Neural progenitor cell (in vitro differentiated cells): ENCODE measurements at regions not wholly inside any gene's neighbourhood (a gene's known extent, or its start where the extent isn't known, plus 50 kb on each side); places are given as distances from the start of the nearest gene placed in this dataset.

Experiments used
- DNase-seq: peaks from one replicate; pipeline ENCODE4 v3.0.0-alpha.2; 2016; ENCODE audit warnings: low spot score
- H2AFZ ChIP-seq: fragments of 200-600 bp; sonication (generic); replicated peaks from 2 replicates; pipeline ENCODE4 v1.6.1; 2016; ENCODE audit warnings: antibody characterized with exemption
- H3F3A ChIP-seq: fragments of 200-600 bp; sonication (generic); 2 replicates; pipeline ENCODE4 v1.6.1; 2016; ENCODE audit warnings: antibody characterized with exemption, low read depth
- H3K27ac ChIP-seq: fragments of 200-600 bp; sonication (generic); 2 replicates; pipeline ENCODE4 v1.5.1; 2016; ENCODE audit warnings: mild to moderate bottlenecking
- H3K27me3 ChIP-seq: fragments of 200-600 bp; sonication (generic); 2 replicates; pipeline ENCODE4 v1.6.1; 2016; ENCODE audit warnings: mild to moderate bottlenecking, moderate library complexity
- H3K36me3 ChIP-seq: fragments of 200-600 bp; sonication (generic); 2 replicates; pipeline ENCODE4 v1.5.1; 2016
- H3K4me1 ChIP-seq: fragments of 200-600 bp; sonication (generic); 2 replicates; pipeline ENCODE4 v1.6.1; 2016; ENCODE audit warnings: mixed run types
- H3K4me2 ChIP-seq: fragments of 200-600 bp; sonication (generic); 2 replicates; pipeline ENCODE4 v1.6.1; 2016
- H3K4me3 ChIP-seq: fragments of 200-600 bp; sonication (generic); 2 replicates; pipeline ENCODE4 v1.5.1; 2016
- H3K79me2 ChIP-seq: fragments of 200-600 bp; sonication (generic); 2 replicates; pipeline ENCODE4 v1.6.1; 2016; ENCODE audit warnings: low read depth
- H3K9ac ChIP-seq: fragments of 200-600 bp; sonication (generic); 2 replicates; pipeline ENCODE4 v1.6.1; 2016
- H3K9me3 ChIP-seq: fragments of 200-600 bp; sonication (generic); 2 replicates; pipeline ENCODE4 v1.5.1; 2016; ENCODE audit warnings: low read depth
- H4K20me1 ChIP-seq: fragments of 200-600 bp; sonication (generic); 2 replicates; pipeline ENCODE4 v1.6.1; 2016; ENCODE audit warnings: low read depth
- H3K27ac Mint-ChIP-seq: 3 replicates; pipeline ENCODE4 v1.8.0; 2021; ENCODE audit warnings: mixed read lengths
- H3K27me3 Mint-ChIP-seq: 2 replicates; pipeline ENCODE4 v1.8.0; 2022; ENCODE audit warnings: low read depth, mild to moderate bottlenecking, inconsistent platforms, moderate library complexity, mixed read lengths; ENCODE audit not compliant: insufficient read depth
- H3K36me3 Mint-ChIP-seq: 3 replicates; pipeline ENCODE4 v1.8.0; 2021; ENCODE audit warnings: mixed read lengths
- H3K4me1 Mint-ChIP-seq: 3 replicates; pipeline ENCODE4 v1.8.0; 2021; ENCODE audit warnings: mixed read lengths
- H3K4me3 Mint-ChIP-seq: 3 replicates; pipeline ENCODE4 v1.8.0; 2021; ENCODE audit warnings: mild to moderate bottlenecking, moderate library complexity, mixed read lengths
- H3K9me3 Mint-ChIP-seq: 3 replicates; pipeline ENCODE4 v1.8.0; 2020; ENCODE audit warnings: mixed read lengths
- CTCF ChIP-seq: fragments of 200-600 bp; sonication (generic); IDR thresholded peaks from 2 replicates; pipeline ENCODE4 v1.5.1; 2017; ENCODE audit warnings: antibody characterized with exemption, mild to moderate bottlenecking
- EZH2 ChIP-seq: fragments of 200-600 bp; sonication (generic); IDR thresholded peaks from 2 replicates; pipeline ENCODE4 v1.6.1; 2017; ENCODE audit warnings: antibody characterized with exemption, mild to moderate bottlenecking, moderate library complexity
- EZH2phosphoT487 ChIP-seq: fragments of 200-600 bp; sonication (generic); IDR thresholded peaks from 2 replicates; pipeline ENCODE4 v1.6.1; 2017; ENCODE audit warnings: antibody characterized with exemption

GRCh38 chr13:99886706-99887105 lies 84.9 kb downstream of the ZIC5 start:
- Histone ChIP-seq H2AFZ (no peak overlapping the region), H3K4me3 (no peak overlapping the region)
- peaks cover 36% of the 10 kb centered on the region for H3K4me1 Mint-ChIP-seq

GRCh38 chr13:99884913-99885312 lies 86.7 kb downstream of the ZIC5 start:
- Histone ChIP-seq H3K4me2 (no peak overlapping the region), H3F3A (peaks cover 4% of the 10 kb centered on the region), H3K36me3 (no peaks in the 10 kb centered on the region), H3K4me3 (no peak overlapping the region), H4K20me1 (no peaks in the 10 kb centered on the region), H3K27me3 (no peaks in the 10 kb centered on the region), H3K27ac (no peak overlapping the region), H3K9ac (no peak overlapping the region), H3K4me1 (no peaks in the 10 kb centered on the region), H3K79me2 (no peaks in the 10 kb centered on the region), H2AFZ (no peak overlapping the region), H3K9me3 (no peaks in the 10 kb centered on the region)
- Mint-ChIP-seq H3K4me3 (no peak overlapping the region), H3K4me1 (peaks cover 26% of the 10 kb centered on the region), H3K9me3 (peaks cover 10% of the 10 kb centered on the region), H3K27ac (peak overlapping the region; percentile 60), H3K36me3 (peaks cover 65% of the 10 kb centered on the region), H3K27me3 (peaks cover 7% of the 10 kb centered on the region)
- TF ChIP-seq EZH2phosphoT487, result no peak
- no peak for TF ChIP-seq CTCF
- DNase-seq, result no peak

More at GRCh38 chr13:99886706-99887105, 84.9 kb downstream of the ZIC5 start:
- Mint-ChIP-seq H3K9me3 (peaks cover 10% of the 10 kb centered on the region), H3K27ac (no peak overlapping the region), H3K27me3 (peaks cover 7% of the 10 kb centered on the region), H3K4me3 (no peak overlapping the region), H3K36me3 (peaks cover 62% of the 10 kb centered on the region)
- Histone ChIP-seq H3K4me1 (peaks cover 9% of the 10 kb centered on the region), H3K36me3 (no peaks in the 10 kb centered on the region), H3F3A (peaks cover 13% of the 10 kb centered on the region), H3K4me2 (no peak overlapping the region), H3K9me3 (no peaks in the 10 kb centered on the region), H4K20me1 (no peaks in the 10 kb centered on the region), H3K9ac (no peak overlapping the region), H3K79me2 (no peaks in the 10 kb centered on the region), H3K27ac (no peak overlapping the region), H3K27me3 (no peaks in the 10 kb centered on the region)
- no peak for TF ChIP-seq EZH2
- no peak for TF ChIP-seq EZH2phosphoT487
- no peak for TF ChIP-seq CTCF
- no peak for DNase-seq

GRCh38 chr13:99883805-99884204 lies 87.8 kb downstream of the ZIC5 start:
- peak overlapping the region; percentile 30 for H3K4me3 Mint-ChIP-seq
- H3K27me3 ChIP-seq, result no peaks in the 10 kb centered on the region
- H3K27ac Mint-ChIP-seq, result peak overlapping the region; percentile 64
- H3K4me3 ChIP-seq, result no peak overlapping the region
- peaks cover 24% of the 10 kb centered on the region for H3K4me1 Mint-ChIP-seq
- TF ChIP-seq EZH2phosphoT487, result no peak
- H3K36me3 Mint-ChIP-seq, result peaks cover 61% of the 10 kb centered on the region
- H3K36me3 ChIP-seq, result no peaks in the 10 kb centered on the region
- no peak for DNase-seq
- H3K27me3 Mint-ChIP-seq, result peaks cover 7% of the 10 kb centered on the region
- H3K4me1 ChIP-seq, result peaks cover 7% of the 10 kb centered on the region
- H3K27ac ChIP-seq, result no peak overlapping the region
- no peak overlapping the region for H2AFZ ChIP-seq
- H3K4me2 ChIP-seq, result no peak overlapping the region
- H3K9me3 ChIP-seq, result no peaks in the 10 kb centered on the region
- no peaks in the 10 kb centered on the region for H4K20me1 ChIP-seq
- no peaks in the 10 kb centered on the region for H3F3A ChIP-seq
- peaks cover 10% of the 10 kb centered on the region for H3K9me3 Mint-ChIP-seq
- H3K9ac ChIP-seq, result no peak overlapping the region
- no peaks in the 10 kb centered on the region for H3K79me2 ChIP-seq

GRCh38 chr13:99878921-99879610 lies 92.5 kb downstream of the ZIC5 start:
- H3K9me3 Mint-ChIP-seq, result peaks cover 7% of the 10 kb centered on the region

More at GRCh38 chr13:99878921-99879610, 92.5 kb downstream of the ZIC5 start:
- Histone ChIP-seq H2AFZ (no peak overlapping the region), H3K4me2 (no peak overlapping the region), H3K4me1 (peaks cover 9% of the 10 kb centered on the region), H3F3A (peaks cover 4% of the 10 kb centered on the region), H3K27me3 (no peaks in the 10 kb centered on the region), H3K36me3 (no peaks in the 10 kb centered on the region), H3K9ac (no peak overlapping the region), H3K9me3 (no peaks in the 10 kb centered on the region), H3K79me2 (no peaks in the 10 kb centered on the region), H3K4me3 (no peak overlapping the region), H4K20me1 (no peaks in the 10 kb centered on the region), H3K27ac (no peak overlapping the region)
- H3K4me3 Mint-ChIP-seq, result no peak overlapping the region
- TF ChIP-seq EZH2, result no peak
- no peak for TF ChIP-seq CTCF
- TF ChIP-seq EZH2phosphoT487, result no peak
- no peak for DNase-seq
- H3K27ac Mint-ChIP-seq, result no peak overlapping the region
- H3K4me1 Mint-ChIP-seq, result peaks cover 39% of the 10 kb centered on the region
- H3K27me3 Mint-ChIP-seq, result peaks cover 2% of the 10 kb centered on the region
- H3K36me3 Mint-ChIP-seq, result peaks cover 39% of the 10 kb centered on the region
